NCI-H510A (cell line): ENCODE measurements at regions not wholly inside any gene's neighbourhood (a gene's known extent, or its start where the extent isn't known, plus 50 kb on each side); places are given as distances from the start of the nearest gene placed in this dataset.

Experiments used
- DNase-seq: peaks from one replicate; lab custom pipeline; 2025; lab: John Stamatoyannopoulos, UW

- DNase-seq: no peak
Measured at GRCh38 chr7:98463837-98464557, 63.1 kb upstream of the BAIAP2L1 start.

GRCh38 chr7:98462911-98463633, 62.2 kb upstream of the BAIAP2L1 start:
- DNase-seq: no peak

GRCh38 chr7:98460902-98461301, 60.0 kb upstream of the BAIAP2L1 start:
- DNase-seq: no peak

- DNase-seq: peak; percentile 44
Measured at GRCh38 chr7:98459529-98459928, 58.6 kb upstream of the BAIAP2L1 start.

- DNase-seq: no peak
Measured at GRCh38 chr7:98458090-98458875, 57.4 kb upstream of the BAIAP2L1 start.

GRCh38 chr7:98456866-98457265, 56.0 kb upstream of the BAIAP2L1 start:
- no peak for DNase-seq

GRCh38 chr7:98452791-98453190, 51.9 kb upstream of the BAIAP2L1 start:
- DNase-seq: no peak
